DND-41 (cell line): ENCODE measurements at regions not wholly inside any gene's neighbourhood (a gene's known extent, or its start where the extent isn't known, plus 50 kb on each side); places are given as distances from the start of the nearest gene placed in this dataset.

Experiments used
- CTCF ChIP-seq: IDR thresholded peaks from 2 replicates; pipeline ENCODE4 v1.5.1; 2012; ENCODE audit warnings: borderline replicate concordance, low read length, moderate library complexity, mild to moderate bottlenecking; ENCODE audit not compliant: poor library complexity, severe bottlenecking; ENCODE audit errors: extremely low read depth
- EZH2 ChIP-seq: IDR thresholded peaks from 3 replicates; pipeline ENCODE4 v1.6.1; 2012; ENCODE audit warnings: borderline replicate concordance, low read depth, mild to moderate bottlenecking, moderate library complexity, low read length, inconsistent platforms; ENCODE audit not compliant: severe bottlenecking

DNA sequence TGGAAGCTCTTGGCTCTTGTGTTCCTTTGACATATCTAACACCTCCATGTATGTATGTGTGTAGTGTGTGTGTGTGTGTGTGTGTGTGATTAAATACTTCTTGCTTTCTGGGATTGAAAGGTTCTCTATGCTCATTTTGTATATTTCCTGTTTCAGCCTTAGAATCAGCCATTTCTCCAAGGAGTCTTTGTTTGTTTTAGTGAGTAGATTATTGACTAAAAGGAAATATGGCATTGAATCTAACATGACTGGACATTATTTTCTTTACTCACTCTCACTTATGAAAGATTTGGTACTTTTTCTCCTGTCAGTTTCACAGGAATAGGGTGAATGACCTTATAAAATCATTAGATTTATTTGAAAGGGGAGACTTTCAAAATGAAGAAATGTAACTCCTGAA is 413.8 kb upstream of the SLC14A2 start:
- TF ChIP-seq CTCF (no peak), EZH2 (no peak)
